ENCODE measurements at regions not wholly inside any gene's neighbourhood (a gene's known extent, or its start where the extent isn't known, plus 50 kb on each side); places are given as distances from the start of the nearest gene placed in this dataset.

GRCh38 chr7:32293833-32294232 is 196.3 kb downstream of the LSM5 start:
- ATAC-seq (ENCODE audit: low read depth) = no peak
- peaks cover 15% of the 10 kb centered on the region for H3K27me3 Mint-ChIP-seq
- no peak overlapping the region for H3K27ac Mint-ChIP-seq
- H3K36me3 Mint-ChIP-seq (ENCODE audit: low read depth) = no peaks in the 10 kb centered on the region
- no peak for TF ChIP-seq CTCF (IDR thresholded peaks at IDR 0.05)
- no peaks in the 10 kb centered on the region for H3K9me3 Mint-ChIP-seq
- DNase-seq = no peak
- no peak overlapping the region for H3K4me3 Mint-ChIP-seq
- intact Hi-C loops (cut with micrococcal nuclease) = no loop called here
- POLR2A ChIA-PET = no interaction called here
- peaks cover 3% of the 10 kb centered on the region for H3K4me1 Mint-ChIP-seq
- CTCF ChIA-PET = no interaction called here

GRCh38 chr7:32289651-32290414 is 200.3 kb downstream of the LSM5 start:
- no peak for TF ChIP-seq CTCF (IDR thresholded peaks at IDR 0.05)
- DNase-seq = no peak
- no peak for ATAC-seq (ENCODE audit: low read depth)
- Mint-ChIP-seq H3K36me3 (ENCODE audit: low read depth) (no peaks in the 10 kb centered on the region), H3K9me3 (no peaks in the 10 kb centered on the region), H3K27me3 (no peaks in the 10 kb centered on the region), H3K4me1 (no peaks in the 10 kb centered on the region), H3K4me3 (no peak overlapping the region), H3K27ac (no peak overlapping the region)
- ChIA-PET CTCF (interaction anchor here (1.0 kb wide), 1 partner anchor 79 kb away, joined by 3 read pairs; no protein-coding TSS in a partner anchor), POLR2A (no interaction called here)
- intact Hi-C loops (cut with micrococcal nuclease) = no loop called here

GRCh38 chr7:32285698-32286097 is 204.5 kb downstream of the LSM5 start:
- POLR2A ChIA-PET = no interaction called here
- no peak for TF ChIP-seq CTCF (IDR thresholded peaks at IDR 0.05)
- no peaks in the 10 kb centered on the region for H3K9me3 Mint-ChIP-seq

GRCh38 chr7:32283546-32283945 is 206.6 kb downstream of the LSM5 start:
- ChIA-PET POLR2A (no interaction called here), CTCF (no interaction called here)
- ATAC-seq (ENCODE audit: low read depth) (no peak), DNase-seq (no peak)
- Mint-ChIP-seq H3K4me1 (no peaks in the 10 kb centered on the region), H3K36me3 (ENCODE audit: low read depth) (no peaks in the 10 kb centered on the region), H3K9me3 (no peaks in the 10 kb centered on the region), H3K27ac (no peak overlapping the region), H3K27me3 (no peaks in the 10 kb centered on the region), H3K4me3 (no peak overlapping the region)
- TF ChIP-seq CTCF (IDR thresholded peaks at IDR 0.05) = no peak
- intact Hi-C loops (cut with micrococcal nuclease) = no loop called here

More at GRCh38 chr7:32285698-32286097, 204.5 kb downstream of the LSM5 start:
- no peak for DNase-seq
- Mint-ChIP-seq H3K4me1 (no peaks in the 10 kb centered on the region), H3K4me3 (no peak overlapping the region), H3K27me3 (no peaks in the 10 kb centered on the region), H3K36me3 (ENCODE audit: low read depth) (no peaks in the 10 kb centered on the region), H3K27ac (no peak overlapping the region)
- intact Hi-C loops (cut with micrococcal nuclease) = no loop called here
- CTCF ChIA-PET = no interaction called here
- no peak for ATAC-seq (ENCODE audit: low read depth)

GRCh38 chr7:32279500-32279899 is 209.3 kb upstream of the PDE1C start:
- DNase-seq (no peak), ATAC-seq (ENCODE audit: low read depth) (no peak)
- Mint-ChIP-seq H3K27me3 (peaks cover 5% of the 10 kb centered on the region), H3K9me3 (no peaks in the 10 kb centered on the region), H3K4me3 (no peak overlapping the region), H3K4me1 (no peaks in the 10 kb centered on the region), H3K27ac (no peak overlapping the region), H3K36me3 (ENCODE audit: low read depth) (no peaks in the 10 kb centered on the region)
- CTCF ChIA-PET = no interaction called here
- POLR2A ChIA-PET = no interaction called here
- TF ChIP-seq CTCF (IDR thresholded peaks at IDR 0.05) = no peak
- intact Hi-C loops (cut with micrococcal nuclease) = no loop called here

Measured in activated B cell treated with CpG ODN at 0.5 μM for 24 hours (primary cell).